Ammon's horn (tissue), 1 donor: ENCODE measurements at regions not wholly inside any gene's neighbourhood (a gene's known extent, or its start where the extent isn't known, plus 50 kb on each side); places are given as distances from the start of the nearest gene placed in this dataset.

Source experiments
- DNase-seq: peaks from one replicate; pipeline ENCODE4 v3.0.0-alpha.2; 2016; ENCODE audit warnings: low spot score

GRCh38 chr2:184540246-184540789 is 58.0 kb upstream of the ZNF804A start:
- no peak for DNase-seq

DNA sequence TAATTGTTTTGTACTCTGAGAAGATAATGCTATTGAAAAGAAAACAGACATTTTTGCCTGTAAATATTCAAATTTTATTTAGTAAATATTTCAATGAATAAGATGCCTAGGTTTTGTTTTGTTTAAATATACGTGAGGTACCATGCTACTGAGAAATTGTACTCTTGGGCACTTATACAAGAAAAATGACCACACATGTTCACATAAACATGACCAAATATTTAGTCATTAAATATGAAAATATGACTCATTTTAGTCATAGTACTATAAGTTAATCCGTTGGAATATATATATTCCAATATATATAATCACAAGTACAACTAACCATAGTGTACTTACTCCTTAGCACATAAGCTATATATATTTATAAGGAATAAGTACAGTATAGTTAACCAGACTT is 56.7 kb upstream of the ZNF804A start:
- DNase-seq, result no peak

GRCh38 chr2:184543832-184544231 is 54.5 kb upstream of the ZNF804A start:
- no peak for DNase-seq
